Astrocyte (in vitro differentiated cells and primary cell): ENCODE measurements at regions not wholly inside any gene's neighbourhood (a gene's known extent, or its start where the extent isn't known, plus 50 kb on each side); places are given as distances from the start of the nearest gene placed in this dataset.

ENCODE experiments used
- DNase-seq: peaks from one replicate; pipeline ENCODE4 v3.0.0-alpha.2; 2010; ENCODE audit warnings: low read depth
- FAIRE-seq: peaks from 2 replicates; lab custom pipeline; 2011; peaks lifted over from hg19 to GRCh38; lab: Jason Lieb, UNC
- H2AFZ ChIP-seq: 2 replicates; pipeline ENCODE4 v1.6.0; 2012; ENCODE audit warnings: low read depth, low read length, inconsistent platforms
- H3K27ac ChIP-seq: 2 replicates; pipeline ENCODE4 v1.5.1; 2011; ENCODE audit warnings: low read depth, low read length, inconsistent platforms
- H3K27me3 ChIP-seq: 2 replicates; pipeline ENCODE4 v1.6.0; 2011; ENCODE audit warnings: low read length, inconsistent platforms; ENCODE audit not compliant: insufficient read depth
- H3K36me3 ChIP-seq: 2 replicates; pipeline ENCODE4 v1.5.1; 2011; ENCODE audit warnings: low read length, inconsistent platforms; ENCODE audit not compliant: insufficient read depth
- H3K4me1 ChIP-seq: 2 replicates; pipeline ENCODE4 v1.5.1; 2011; ENCODE audit warnings: low read length, inconsistent platforms; ENCODE audit not compliant: insufficient read depth
- H3K4me2 ChIP-seq: 2 replicates; pipeline ENCODE4 v1.6.0; 2012; ENCODE audit warnings: low read length, inconsistent platforms
- H3K4me3 ChIP-seq: 2 replicates; pipeline ENCODE4 v1.5.1; 2011; ENCODE audit warnings: low read depth, mild to moderate bottlenecking, low read length, inconsistent platforms; ENCODE audit not compliant: insufficient read depth
- H3K79me2 ChIP-seq: 2 replicates; pipeline ENCODE4 v1.6.0; 2012; ENCODE audit warnings: mild to moderate bottlenecking, low read length, inconsistent platforms; ENCODE audit not compliant: insufficient read depth
- H3K9ac ChIP-seq: 2 replicates; pipeline ENCODE4 v1.6.0; 2012; ENCODE audit warnings: mild to moderate bottlenecking, low read length, inconsistent platforms
- H3K9me3 ChIP-seq: 2 replicates; pipeline ENCODE4 v1.5.1; 2012; ENCODE audit warnings: low read depth, mild to moderate bottlenecking, low read length, inconsistent platforms; ENCODE audit not compliant: insufficient read depth
- H4K20me1 ChIP-seq: 2 replicates; pipeline ENCODE4 v1.6.0; 2012; ENCODE audit warnings: low read length, inconsistent platforms; ENCODE audit not compliant: insufficient read depth
- H3K27ac Mint-ChIP-seq: one replicate; pipeline ENCODE4 v1.8.0; 2021; ENCODE audit warnings: mild to moderate bottlenecking, mixed read lengths; ENCODE audit not compliant: unreplicated experiment
- H3K27me3 Mint-ChIP-seq: one replicate; pipeline ENCODE4 v1.8.0; 2021; ENCODE audit warnings: low read depth, mixed read lengths; ENCODE audit not compliant: unreplicated experiment
- H3K36me3 Mint-ChIP-seq: one replicate; pipeline ENCODE4 v1.8.0; 2021; ENCODE audit warnings: low read depth, mixed read lengths; ENCODE audit not compliant: unreplicated experiment
- H3K4me1 Mint-ChIP-seq: one replicate; pipeline ENCODE4 v1.8.0; 2021; ENCODE audit warnings: low read depth, mixed read lengths; ENCODE audit not compliant: unreplicated experiment
- H3K4me3 Mint-ChIP-seq: one replicate; pipeline ENCODE4 v1.8.0; 2021; ENCODE audit warnings: mild to moderate bottlenecking, moderate library complexity, mixed read lengths; ENCODE audit not compliant: unreplicated experiment
- H3K9me3 Mint-ChIP-seq: one replicate; pipeline ENCODE4 v1.8.0; 2021; ENCODE audit warnings: mild to moderate bottlenecking, mixed read lengths; ENCODE audit not compliant: unreplicated experiment
- EZH2 ChIP-seq: IDR thresholded peaks from 2 replicates; pipeline ENCODE4 v1.6.1; 2012; ENCODE audit warnings: mild to moderate bottlenecking, low read length, inconsistent platforms; ENCODE audit not compliant: insufficient read depth
- TF ChIP-seq, protein P1 (sequence below): IDR thresholded peaks from 2 replicates; pipeline ENCODE4 v1.5.1; 2011; ENCODE audit warnings: low read depth, mild to moderate bottlenecking, inconsistent platforms, low read length, moderate library complexity; ENCODE audit not compliant: insufficient read depth

DNA sequence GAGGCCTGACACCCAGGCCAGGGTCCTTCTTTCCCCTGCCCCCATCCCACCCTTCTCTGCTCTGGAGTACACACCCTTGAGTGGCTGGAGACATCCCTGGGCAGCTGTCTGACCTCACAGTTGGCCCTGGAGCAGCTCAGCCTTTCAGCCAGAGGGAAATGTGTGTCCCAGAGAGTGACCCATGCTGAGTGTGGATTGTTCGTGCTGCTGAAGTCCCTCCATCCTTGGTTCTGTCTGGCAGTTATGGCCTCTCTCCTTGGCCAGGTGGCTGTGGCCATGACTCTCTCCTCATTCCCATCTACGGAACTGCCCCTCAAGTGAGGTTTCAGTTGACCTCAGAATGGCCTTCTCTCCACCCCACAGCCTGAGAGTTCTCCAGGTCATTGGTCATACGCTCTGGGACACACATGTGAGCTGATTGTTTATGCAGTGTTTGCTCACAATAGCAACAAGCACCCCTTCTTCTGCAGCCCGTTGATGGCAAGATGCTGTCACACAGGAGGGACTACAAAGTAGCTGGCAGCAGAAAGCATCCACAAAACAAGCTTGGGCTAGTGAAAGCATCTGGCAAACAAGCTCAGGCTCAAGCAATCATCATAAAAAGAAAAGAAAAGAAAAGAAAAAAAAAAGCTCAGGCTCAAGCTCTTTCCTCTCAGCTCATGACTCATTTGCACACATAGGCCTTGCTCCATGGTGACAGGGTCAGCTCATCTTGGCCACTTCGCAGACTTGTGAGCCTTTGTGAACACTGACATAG, 55.3 kb upstream of the ITGA11 start:
- no peak overlapping the region for H3K4me3 Mint-ChIP-seq
- peaks cover 33% of the 10 kb centered on the region for H3K4me1 Mint-ChIP-seq
- Histone ChIP-seq H3K27me3 (no peaks in the 10 kb centered on the region), H4K20me1 (no peaks in the 10 kb centered on the region), H3K4me1 (peaks cover 27% of the 10 kb centered on the region), H3K79me2 (no peaks in the 10 kb centered on the region), H3K9me3 (no peaks in the 10 kb centered on the region), H3K9ac (no peak overlapping the region), H3K36me3 (no peaks in the 10 kb centered on the region), H3K27ac (no peak overlapping the region), H2AFZ (peak overlapping the region; percentile 33), H3K4me3 (no peak overlapping the region), H3K4me2 (peak overlapping the region; percentile 9)
- TF ChIP-seq EZH2, result no peak
- TF ChIP-seq, protein P1, sequence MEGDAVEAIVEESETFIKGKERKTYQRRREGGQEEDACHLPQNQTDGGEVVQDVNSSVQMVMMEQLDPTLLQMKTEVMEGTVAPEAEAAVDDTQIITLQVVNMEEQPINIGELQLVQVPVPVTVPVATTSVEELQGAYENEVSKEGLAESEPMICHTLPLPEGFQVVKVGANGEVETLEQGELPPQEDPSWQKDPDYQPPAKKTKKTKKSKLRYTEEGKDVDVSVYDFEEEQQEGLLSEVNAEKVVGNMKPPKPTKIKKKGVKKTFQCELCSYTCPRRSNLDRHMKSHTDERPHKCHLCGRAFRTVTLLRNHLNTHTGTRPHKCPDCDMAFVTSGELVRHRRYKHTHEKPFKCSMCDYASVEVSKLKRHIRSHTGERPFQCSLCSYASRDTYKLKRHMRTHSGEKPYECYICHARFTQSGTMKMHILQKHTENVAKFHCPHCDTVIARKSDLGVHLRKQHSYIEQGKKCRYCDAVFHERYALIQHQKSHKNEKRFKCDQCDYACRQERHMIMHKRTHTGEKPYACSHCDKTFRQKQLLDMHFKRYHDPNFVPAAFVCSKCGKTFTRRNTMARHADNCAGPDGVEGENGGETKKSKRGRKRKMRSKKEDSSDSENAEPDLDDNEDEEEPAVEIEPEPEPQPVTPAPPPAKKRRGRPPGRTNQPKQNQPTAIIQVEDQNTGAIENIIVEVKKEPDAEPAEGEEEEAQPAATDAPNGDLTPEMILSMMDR, result no peak
- no peaks in the 10 kb centered on the region for H3K36me3 Mint-ChIP-seq
- H3K27me3 Mint-ChIP-seq, result no peaks in the 10 kb centered on the region
- H3K9me3 Mint-ChIP-seq, result no peaks in the 10 kb centered on the region
- H3K27ac Mint-ChIP-seq, result peak overlapping the region; percentile 98
- DNase-seq (peak; percentile 62), FAIRE-seq (peak; percentile 47)

DNA sequence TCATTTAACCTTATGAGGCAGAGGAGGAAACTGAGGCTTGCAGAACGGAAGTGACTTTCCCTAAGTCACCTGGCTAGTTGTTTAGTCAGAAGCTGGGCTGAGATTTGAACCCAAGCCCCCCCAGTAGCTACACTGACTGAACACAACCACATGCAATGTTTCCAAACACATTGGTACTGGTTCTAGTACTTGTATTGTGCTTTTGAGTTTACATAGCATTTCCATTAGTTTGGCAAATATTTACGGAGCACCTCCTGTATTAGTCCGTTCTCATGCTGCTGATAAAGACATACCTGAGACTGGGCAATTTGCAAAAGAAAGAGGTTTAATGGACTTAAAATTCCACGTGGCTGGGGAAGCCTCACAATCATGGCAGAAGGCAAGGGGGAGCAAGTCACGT, 56.3 kb upstream of the ITGA11 start:
- Mint-ChIP-seq H3K27me3 (no peaks in the 10 kb centered on the region), H3K36me3 (no peaks in the 10 kb centered on the region), H3K9me3 (no peaks in the 10 kb centered on the region), H3K27ac (no peak overlapping the region), H3K4me1 (peaks cover 39% of the 10 kb centered on the region), H3K4me3 (no peak overlapping the region)
- Histone ChIP-seq H4K20me1 (no peaks in the 10 kb centered on the region), H3K4me2 (no peak overlapping the region), H3K9ac (no peak overlapping the region), H3K27ac (no peak overlapping the region), H3K4me1 (peaks cover 36% of the 10 kb centered on the region), H2AFZ (no peak overlapping the region), H3K27me3 (no peaks in the 10 kb centered on the region), H3K9me3 (no peaks in the 10 kb centered on the region), H3K36me3 (no peaks in the 10 kb centered on the region), H3K79me2 (no peaks in the 10 kb centered on the region), H3K4me3 (no peak overlapping the region)
- FAIRE-seq, result no peak
- DNase-seq, result no peak
- TF ChIP-seq EZH2, result no peak
- TF ChIP-seq, protein P1, result no peak

DNA sequence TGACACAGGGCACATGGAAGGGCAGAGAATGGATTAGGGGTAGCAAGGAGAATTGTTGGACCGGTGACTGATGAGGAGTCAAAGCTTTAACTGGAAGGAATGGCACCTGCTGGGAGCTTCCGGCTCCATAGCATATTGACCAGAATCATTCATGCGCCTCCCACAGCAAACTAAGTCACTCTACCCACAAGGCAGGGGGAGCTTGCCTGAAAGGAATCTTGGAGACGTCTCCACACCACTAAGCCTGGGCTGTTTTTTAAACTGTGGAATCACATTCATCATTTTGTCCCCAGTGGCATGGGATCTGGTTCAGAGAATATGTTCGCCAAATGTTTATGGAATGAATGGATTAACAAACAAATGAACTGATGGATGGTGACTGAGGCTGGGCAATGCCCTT, 57.0 kb upstream of the ITGA11 start:
- peaks cover 46% of the 10 kb centered on the region for H3K4me1 Mint-ChIP-seq
- H2AFZ ChIP-seq, result no peak overlapping the region
- H3K9ac ChIP-seq, result no peak overlapping the region
- peaks cover 38% of the 10 kb centered on the region for H3K4me1 ChIP-seq
- DNase-seq, result peak; percentile 65
- TF ChIP-seq, protein P1, result no peak
- TF ChIP-seq EZH2, result no peak
- peaks cover under 1% of the 10 kb centered on the region for H3K9me3 Mint-ChIP-seq
- no peak overlapping the region for H3K4me3 ChIP-seq
- H3K36me3 Mint-ChIP-seq, result no peaks in the 10 kb centered on the region
- no peak overlapping the region for H3K4me3 Mint-ChIP-seq
- no peak overlapping the region for H3K4me2 ChIP-seq
- no peaks in the 10 kb centered on the region for H3K27me3 Mint-ChIP-seq
- no peaks in the 10 kb centered on the region for H3K9me3 ChIP-seq
- no peaks in the 10 kb centered on the region for H3K79me2 ChIP-seq
- H3K27ac ChIP-seq, result peak overlapping the region; percentile 1
- H3K27ac Mint-ChIP-seq, result peak overlapping the region; percentile 51
- H3K27me3 ChIP-seq, result no peaks in the 10 kb centered on the region
- no peaks in the 10 kb centered on the region for H3K36me3 ChIP-seq
- no peaks in the 10 kb centered on the region for H4K20me1 ChIP-seq
- FAIRE-seq, result no peak
